Progenitor cell of endocrine pancreas (in vitro differentiated cells): ENCODE measurements at regions not wholly inside any gene's neighbourhood (a gene's known extent, or its start where the extent isn't known, plus 50 kb on each side); places are given as distances from the start of the nearest gene placed in this dataset.

ENCODE experiments used
- DNase-seq: peaks from one replicate; pipeline ENCODE4 v3.0.0; 2021; ENCODE audit warnings: low spot score; ENCODE audit not compliant: unreplicated experiment
- H3K27ac Mint-ChIP-seq: 2 replicates; pipeline ENCODE4 v1.8.0; 2021; ENCODE audit warnings: mild to moderate bottlenecking, moderate library complexity, mixed read lengths
- H3K27me3 Mint-ChIP-seq: 2 replicates; pipeline ENCODE4 v1.8.0; 2021; ENCODE audit warnings: mixed read lengths
- H3K36me3 Mint-ChIP-seq: 2 replicates; pipeline ENCODE4 v1.8.0; 2022; ENCODE audit warnings: mixed read lengths; ENCODE audit not compliant: insufficient read depth
- H3K4me1 Mint-ChIP-seq: 2 replicates; pipeline ENCODE4 v1.8.0; 2021; ENCODE audit warnings: low read depth, mixed read lengths
- H3K4me3 Mint-ChIP-seq: 2 replicates; pipeline ENCODE4 v1.8.0; 2021; ENCODE audit warnings: low read depth, mild to moderate bottlenecking, moderate library complexity, mixed read lengths
- H3K9me3 Mint-ChIP-seq: 2 replicates; pipeline ENCODE4 v1.8.0; 2021; ENCODE audit warnings: low read depth, mixed read lengths
- CTCF ChIP-seq: fragments of 200-600 bp; sonication (generic); IDR thresholded peaks from one replicate; pipeline ENCODE4 v1.5.0; 2021; ENCODE audit warnings: antibody characterized with exemption, mild to moderate bottlenecking; ENCODE audit not compliant: unreplicated experiment

- Mint-ChIP-seq H3K27me3 (no peaks in the 10 kb centered on the region), H3K27ac (peak overlapping the region; percentile 68), H3K36me3 (no peaks in the 10 kb centered on the region), H3K4me1 (peaks cover 20% of the 10 kb centered on the region), H3K9me3 (peaks cover 4% of the 10 kb centered on the region), H3K4me3 (no peak overlapping the region)
- DNase-seq = no peak
- no peak for TF ChIP-seq CTCF
These were observed 152.8 kb upstream of the IER5L start for GRCh38 chr9:129330711-129331492.

- Mint-ChIP-seq H3K36me3 (no peaks in the 10 kb centered on the region), H3K4me3 (no peak overlapping the region), H3K4me1 (peaks cover 13% of the 10 kb centered on the region), H3K27ac (no peak overlapping the region), H3K9me3 (peaks cover 4% of the 10 kb centered on the region), H3K27me3 (no peaks in the 10 kb centered on the region)
- DNase-seq = no peak
- TF ChIP-seq CTCF = no peak
These were observed 150.4 kb upstream of the IER5L start for GRCh38 chr9:129328355-129329042.

GRCh38 chr9:129327552-129328328, 149.7 kb upstream of the IER5L start:
- Mint-ChIP-seq H3K27ac (no peak overlapping the region), H3K9me3 (peaks cover 4% of the 10 kb centered on the region), H3K4me1 (peaks cover 16% of the 10 kb centered on the region), H3K4me3 (no peak overlapping the region), H3K27me3 (no peaks in the 10 kb centered on the region), H3K36me3 (no peaks in the 10 kb centered on the region)
- no peak for TF ChIP-seq CTCF
- no peak for DNase-seq

- Mint-ChIP-seq H3K27me3 (no peaks in the 10 kb centered on the region), H3K36me3 (no peaks in the 10 kb centered on the region), H3K4me3 (no peak overlapping the region), H3K4me1 (peaks cover 20% of the 10 kb centered on the region), H3K9me3 (peaks cover 4% of the 10 kb centered on the region), H3K27ac (no peak overlapping the region)
- DNase-seq = no peak
- TF ChIP-seq CTCF = no peak
These were observed 148.3 kb upstream of the IER5L start for GRCh38 chr9:129326061-129327005.
